ENCODE measurements at regions not wholly inside any gene's neighbourhood (a gene's known extent, or its start where the extent isn't known, plus 50 kb on each side); places are given as distances from the start of the nearest gene placed in this dataset.

GRCh38 chr11:35083181-35083430 is 55.9 kb upstream of the CD44 start:
- TF ChIP-seq EP300 (IDR thresholded peaks at IDR 0.05) (no peak), CTCF (IDR thresholded peaks at IDR 0.05) (no peak), POLR2A (IDR thresholded peaks at IDR 0.05) (no peak)

All from ovary (tissue), 3 donors.